Neural progenitor cell (in vitro differentiated cells): ENCODE measurements at regions not wholly inside any gene's neighbourhood (a gene's known extent, or its start where the extent isn't known, plus 50 kb on each side); places are given as distances from the start of the nearest gene placed in this dataset.

Experiments used
- CTCF ChIP-seq: fragments of 200-600 bp; sonication (generic); IDR thresholded peaks from 2 replicates; pipeline ENCODE4 v1.5.1; 2017; ENCODE audit warnings: antibody characterized with exemption, mild to moderate bottlenecking
- EZH2 ChIP-seq: fragments of 200-600 bp; sonication (generic); IDR thresholded peaks from 2 replicates; pipeline ENCODE4 v1.6.1; 2017; ENCODE audit warnings: antibody characterized with exemption, mild to moderate bottlenecking, moderate library complexity

GRCh38 chr10:11403116-11403515 is 208.3 kb downstream of the USP6NL start:
- TF ChIP-seq EZH2 (no peak), CTCF (no peak)
